ENCODE measurements at regions not wholly inside any gene's neighbourhood (a gene's known extent, or its start where the extent isn't known, plus 50 kb on each side); places are given as distances from the start of the nearest gene placed in this dataset.

- DNase-seq = no peak
These were observed 365.7 kb downstream of the RPS29 start for GRCh38 chr14:49220492-49220891.

GRCh38 chr14:49218436-49219092, 367.6 kb downstream of the RPS29 start:
- no peak for DNase-seq

- no peak for DNase-seq
These were observed 373.5 kb downstream of the RPS29 start for GRCh38 chr14:49212721-49213120.

GRCh38 chr14:49209416-49209815, 376.8 kb downstream of the RPS29 start:
- DNase-seq = no peak

- DNase-seq = no peak
These were observed 379.4 kb downstream of the RPS29 start for GRCh38 chr14:49206828-49207227.

- no peak for DNase-seq
These were observed 382.5 kb downstream of the RPS29 start for GRCh38 chr14:49203676-49204075.

GRCh38 chr14:49199159-49199558, 387.0 kb downstream of the RPS29 start:
- no peak for DNase-seq

GRCh38 chr14:49196327-49196726, 389.9 kb downstream of the RPS29 start:
- DNase-seq = no peak

- DNase-seq = no peak
These were observed 392.1 kb downstream of the RPS29 start for GRCh38 chr14:49194067-49194466.

- DNase-seq = no peak
These were observed 392.7 kb downstream of the RPS29 start for GRCh38 chr14:49193332-49194065.

- DNase-seq = no peak
These were observed 394.8 kb downstream of the RPS29 start for GRCh38 chr14:49191380-49191779.

- no peak for DNase-seq
These were observed 396.8 kb downstream of the RPS29 start for GRCh38 chr14:49189375-49189774.

- no peak for DNase-seq
These were observed 398.4 kb downstream of the RPS29 start for GRCh38 chr14:49187799-49188198.

- peak; percentile 27 for DNase-seq
These were observed 412.3 kb downstream of the RPS29 start for GRCh38 chr14:49173765-49174373.

GRCh38 chr14:49164074-49164473, 422.1 kb downstream of the RPS29 start:
- DNase-seq = no peak

- no peak for DNase-seq
These were observed 425.2 kb downstream of the RPS29 start for GRCh38 chr14:49160983-49161382.

- no peak for DNase-seq
These were observed 427.1 kb downstream of the RPS29 start for GRCh38 chr14:49159081-49159480.

- no peak for DNase-seq
These were observed 446.6 kb downstream of the RPS29 start for GRCh38 chr14:49139593-49139992.

- DNase-seq = no peak
These were observed 451.2 kb downstream of the RPS29 start for GRCh38 chr14:49134940-49135339.

- DNase-seq = no peak
These were observed 464.9 kb downstream of the RPS29 start for GRCh38 chr14:49121246-49121645.

- no peak for DNase-seq
These were observed 471.9 kb downstream of the RPS29 start for GRCh38 chr14:49114161-49114893.

GRCh38 chr14:49106741-49107667, 479.2 kb downstream of the RPS29 start:
- DNase-seq = no peak

Measured in DMS153 (cell line).